ENCODE measurements at regions not wholly inside any gene's neighbourhood (a gene's known extent, or its start where the extent isn't known, plus 50 kb on each side); places are given as distances from the start of the nearest gene placed in this dataset.

- Histone ChIP-seq H3K27ac (no peak overlapping the region), H3K9me3 (no peaks in the 10 kb centered on the region), H3K4me3 (no peak overlapping the region), H3K27me3 (peaks cover 0 to 19% (median 0%) of the 10 kb centered on the region in 4 donors), H3K4me1 (peaks cover 9 to 24% (median 10%) of the 10 kb centered on the region in 3 donors), H3K36me3 (no peaks in the 10 kb centered on the region)
- TF ChIP-seq, protein P1, sequence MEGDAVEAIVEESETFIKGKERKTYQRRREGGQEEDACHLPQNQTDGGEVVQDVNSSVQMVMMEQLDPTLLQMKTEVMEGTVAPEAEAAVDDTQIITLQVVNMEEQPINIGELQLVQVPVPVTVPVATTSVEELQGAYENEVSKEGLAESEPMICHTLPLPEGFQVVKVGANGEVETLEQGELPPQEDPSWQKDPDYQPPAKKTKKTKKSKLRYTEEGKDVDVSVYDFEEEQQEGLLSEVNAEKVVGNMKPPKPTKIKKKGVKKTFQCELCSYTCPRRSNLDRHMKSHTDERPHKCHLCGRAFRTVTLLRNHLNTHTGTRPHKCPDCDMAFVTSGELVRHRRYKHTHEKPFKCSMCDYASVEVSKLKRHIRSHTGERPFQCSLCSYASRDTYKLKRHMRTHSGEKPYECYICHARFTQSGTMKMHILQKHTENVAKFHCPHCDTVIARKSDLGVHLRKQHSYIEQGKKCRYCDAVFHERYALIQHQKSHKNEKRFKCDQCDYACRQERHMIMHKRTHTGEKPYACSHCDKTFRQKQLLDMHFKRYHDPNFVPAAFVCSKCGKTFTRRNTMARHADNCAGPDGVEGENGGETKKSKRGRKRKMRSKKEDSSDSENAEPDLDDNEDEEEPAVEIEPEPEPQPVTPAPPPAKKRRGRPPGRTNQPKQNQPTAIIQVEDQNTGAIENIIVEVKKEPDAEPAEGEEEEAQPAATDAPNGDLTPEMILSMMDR (IDR thresholded peaks at IDR 0.05): no peak
- no peak for TF ChIP-seq POLR2A (IDR thresholded peaks at IDR 0.05)
- 47% methylated on average over 5 of the region's 6 CpGs; no CpG with 5 or more reads in 1 of the 2 donors for WGBS, 2 donors
- no peak for DNase-seq
- intact Hi-C loops (cut with DNase I): no loop called here
Measured at GRCh38 chr13:27001705-27002104, 169.9 kb downstream of the USP12 start.

DNA sequence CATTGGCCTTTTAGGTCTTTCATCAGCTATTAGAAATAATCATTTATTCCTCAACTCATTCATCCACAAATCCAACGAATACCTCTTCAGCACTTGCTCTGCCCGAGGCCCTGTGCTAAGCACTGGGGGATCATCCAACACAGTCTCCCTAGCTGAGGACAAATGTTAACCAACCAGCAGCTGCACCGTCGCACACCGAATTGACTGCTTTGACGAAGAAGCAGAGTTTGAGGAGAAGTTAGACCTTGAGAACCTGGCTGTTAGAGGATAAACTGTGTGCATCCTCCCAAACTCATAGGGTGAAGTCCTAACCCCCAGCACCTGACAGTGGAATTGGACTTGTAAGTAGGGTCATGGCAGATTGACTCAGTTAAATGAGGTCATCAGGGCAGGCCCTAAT lies 170.9 kb downstream of the USP12 start:
- Histone ChIP-seq H3K4me3 (no peak overlapping the region), H3K36me3 (no peaks in the 10 kb centered on the region), H3K9me3 (peaks cover 0 to 4% (median 0%) of the 10 kb centered on the region in 3 donors), H3K4me1 (peaks cover 2 to 13% (median 3%) of the 10 kb centered on the region in 3 donors), H3K27ac (no peak overlapping the region), H3K27me3 (peaks cover 0 to 9% (median 0%) of the 10 kb centered on the region in 4 donors)
- WGBS, 2 donors: 77 to 96% methylated on average over 6 of the region's 6 CpGs
- intact Hi-C loops (cut with DNase I): no loop called here
- DNase-seq: no peak
- TF ChIP-seq, protein P1 (IDR thresholded peaks at IDR 0.05): no peak
- no peak for TF ChIP-seq POLR2A (IDR thresholded peaks at IDR 0.05)

DNA sequence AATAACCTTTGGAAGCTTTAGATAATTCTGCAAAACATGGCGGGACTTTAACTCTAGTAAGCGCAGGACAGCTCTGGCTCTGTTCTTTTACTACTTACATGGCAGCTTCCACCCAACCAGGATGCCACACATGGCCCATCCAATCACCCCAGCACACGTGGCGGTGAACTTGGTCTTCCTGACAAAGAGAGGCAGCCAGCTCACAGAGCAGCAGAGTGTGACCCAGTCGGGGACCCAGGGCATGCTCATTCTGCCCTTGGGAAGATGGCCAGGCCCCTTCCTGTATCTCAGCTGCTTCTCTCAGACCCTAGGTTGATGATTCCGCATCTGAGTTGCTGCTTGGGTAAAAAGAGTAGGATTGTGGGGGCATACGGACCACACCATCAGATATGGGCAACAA lies 172.1 kb downstream of the USP12 start:
- Histone ChIP-seq H3K4me3 (no peak overlapping the region), H3K36me3 (no peaks in the 10 kb centered on the region), H3K4me1 (peaks cover 0 to 8% (median 0%) of the 10 kb centered on the region in 3 donors), H3K27ac (no peak overlapping the region), H3K9me3 (peaks cover 0 to 4% (median 0%) of the 10 kb centered on the region in 3 donors), H3K27me3 (peaks cover 0 to 4% (median 0%) of the 10 kb centered on the region in 4 donors)
- WGBS, 2 donors: 80 to 85% methylated on average over 5 to 7 of the region's 7 CpGs
- intact Hi-C loops (cut with DNase I): no loop called here
- no peak for DNase-seq
- no peak for TF ChIP-seq POLR2A (IDR thresholded peaks at IDR 0.05)
- TF ChIP-seq, protein P1 (IDR thresholded peaks at IDR 0.05): no peak

DNA sequence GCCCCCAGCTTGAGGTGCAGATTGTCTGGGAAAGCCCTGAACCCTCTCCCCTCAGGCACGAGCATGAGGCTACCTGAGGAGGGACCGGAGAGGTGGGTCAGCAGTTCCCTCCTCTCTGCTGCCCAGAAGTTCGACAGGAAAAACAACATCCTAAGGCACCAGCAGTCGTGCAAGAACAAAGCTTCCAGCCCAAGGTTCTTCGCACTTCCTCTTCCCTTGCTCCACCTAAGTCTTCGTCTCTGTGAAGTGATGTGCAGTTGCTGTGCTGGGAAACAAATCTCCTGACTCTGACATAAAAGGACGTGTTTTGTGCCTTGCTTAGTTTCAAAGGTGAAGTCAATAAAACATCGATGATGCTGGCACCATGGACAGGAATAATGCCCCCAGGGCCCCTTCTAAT lies 173.3 kb downstream of the USP12 start:
- intact Hi-C loops (cut with DNase I): no loop called here
- peaks cover 0 to 17% (median 4%) of the 10 kb centered on the region in 3 donors for H3K4me1 ChIP-seq
- 43 to 52% methylated on average over 6 to 7 of the region's 8 CpGs for WGBS, 2 donors
- H3K27me3 ChIP-seq: peaks cover 0 to 4% (median 0%) of the 10 kb centered on the region in 4 donors
- no peak for TF ChIP-seq POLR2A (IDR thresholded peaks at IDR 0.05)
- TF ChIP-seq, protein P1 (IDR thresholded peaks at IDR 0.05): no peak
- no peak overlapping the region for H3K4me3 ChIP-seq
- H3K27ac ChIP-seq: peak overlapping the region in 1 of 4 donors; percentile 9
- no peak for DNase-seq
- H3K36me3 ChIP-seq: no peaks in the 10 kb centered on the region
- H3K9me3 ChIP-seq: peaks cover 0 to 4% (median 0%) of the 10 kb centered on the region in 3 donors

DNA sequence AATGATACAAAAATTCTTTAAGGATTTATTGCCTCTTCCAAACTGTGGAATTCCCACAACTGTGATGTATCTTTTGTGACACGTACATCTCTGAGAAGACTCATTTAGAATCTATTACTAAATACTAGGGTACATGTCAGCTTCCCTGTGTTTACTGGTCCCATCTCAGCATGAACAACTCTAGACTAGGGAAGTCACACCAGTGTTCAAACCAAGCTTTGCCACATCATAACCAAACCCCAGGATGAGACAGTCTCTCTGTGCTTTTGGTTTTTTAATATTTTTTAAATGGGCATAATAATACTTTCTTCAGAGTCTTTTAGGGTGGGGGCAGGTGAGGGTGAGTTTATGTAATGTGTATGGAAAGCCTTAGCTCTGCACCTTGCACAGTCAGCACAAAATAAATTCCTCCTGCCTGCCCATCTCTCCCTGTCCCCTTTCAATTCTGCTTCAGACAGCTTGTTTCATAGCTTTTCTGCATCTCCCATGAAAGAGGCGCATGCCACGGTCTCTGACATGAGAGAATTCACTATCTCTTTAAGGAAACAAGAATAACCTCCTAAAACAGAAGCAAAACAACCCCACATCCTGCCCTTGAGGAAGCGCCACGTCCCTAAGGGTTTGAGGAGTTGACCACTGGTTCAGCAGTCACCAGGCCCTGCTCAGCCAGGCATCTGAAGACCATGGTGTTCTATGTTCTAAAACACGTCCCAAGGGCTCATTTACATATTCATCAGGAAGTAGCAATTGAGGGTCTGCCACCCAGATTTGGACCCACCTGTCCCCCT lies 174.5 kb downstream of the USP12 start:
- H3K4me1 ChIP-seq: peaks cover 0 to 28% (median 8%) of the 10 kb centered on the region in 3 donors
- no peak for DNase-seq
- intact Hi-C loops (cut with DNase I): no loop called here
- H3K9me3 ChIP-seq: peaks cover 0 to 4% (median 0%) of the 10 kb centered on the region in 3 donors
- no peak overlapping the region for H3K4me3 ChIP-seq
- H3K27ac ChIP-seq: peak overlapping the region in 1 of 4 donors; percentile 3
- TF ChIP-seq, protein P1 (IDR thresholded peaks at IDR 0.05): no peak
- no peak for TF ChIP-seq POLR2A (IDR thresholded peaks at IDR 0.05)
- no peaks in the 10 kb centered on the region for H3K36me3 ChIP-seq
- WGBS, 2 donors: 67 to 68% methylated on average over 4 to 6 of the region's 6 CpGs
- H3K27me3 ChIP-seq: peaks cover 0 to 7% (median 0%) of the 10 kb centered on the region in 4 donors
